Vagina (tissue), 2 donors: ENCODE measurements at regions not wholly inside any gene's neighbourhood (a gene's known extent, or its start where the extent isn't known, plus 50 kb on each side); places are given as distances from the start of the nearest gene placed in this dataset.

Source experiments
- DNase-seq, 2 donors: peaks; one replicate each; pipeline ENCODE4 v3.0.0-alpha.2; 2017; ENCODE audit errors: extremely low spot score in 2 of 2
- H3K27ac ChIP-seq: fragments of 200-600 bp; sonication (generic); one replicate; pipeline ENCODE4 v1.5.1; 2019
- H3K27me3 ChIP-seq: fragments of 200-600 bp; sonication (generic); one replicate; pipeline ENCODE4 v1.5.1; 2019
- H3K36me3 ChIP-seq, 2 donors: fragments of 200-600 bp; sonication (generic); one replicate each; pipeline ENCODE4 v1.5.1; 2017 to 2019
- H3K4me1 ChIP-seq: fragments of 200-600 bp; sonication (generic); one replicate; pipeline ENCODE4 v1.5.1; 2019
- H3K4me3 ChIP-seq, 2 donors: fragments of 200-600 bp; sonication (generic); 1 replicate in 1 of 2; 2 replicates in 1 of 2; pipeline ENCODE4 v1.5.1; 2016 to 2019
- H3K9me3 ChIP-seq: fragments of 200-600 bp; sonication (generic); one replicate; pipeline ENCODE4 v1.5.1; 2019
- POLR2A ChIP-seq, 2 donors: fragments of 450-650 bp; IDR thresholded peaks; one replicate each; pipeline ENCODE4 v1.6.1; 2017; ENCODE audit warnings: antibody characterized with exemption in 2 of 2, mild to moderate bottlenecking in 2 of 2, moderate library complexity in 2 of 2
- POLR2AphosphoS5 ChIP-seq, 2 donors: sonication (generic); formaldehyde crosslinking; IDR thresholded peaks; one replicate each; pipeline ENCODE4 v1.9.0; 2017; ENCODE audit warnings: antibody characterized with exemption in 2 of 2, mild to moderate bottlenecking in 2 of 2, low read depth in 1 of 2; ENCODE audit not compliant: insufficient read depth in 1 of 2
- intact Hi-C: fragments of 100-400 bp; cut with DNase I; formaldehyde crosslinking; loops from one replicate; pipeline ENCODE4 v1.15.1; 2023
- TF ChIP-seq, protein P1 (sequence below), 3 experiments: fragments of 450-650 bp in 2 of 3; fragments of 200-600 bp in 1 of 3; sonication (generic) in 1 of 3; IDR thresholded peaks; one replicate each; pipeline ENCODE4 v1.5.1; 2017 to 2019; ENCODE audit warnings: antibody characterized with exemption in 3 of 3, mild to moderate bottlenecking in 2 of 3, moderate library complexity in 2 of 3

DNA sequence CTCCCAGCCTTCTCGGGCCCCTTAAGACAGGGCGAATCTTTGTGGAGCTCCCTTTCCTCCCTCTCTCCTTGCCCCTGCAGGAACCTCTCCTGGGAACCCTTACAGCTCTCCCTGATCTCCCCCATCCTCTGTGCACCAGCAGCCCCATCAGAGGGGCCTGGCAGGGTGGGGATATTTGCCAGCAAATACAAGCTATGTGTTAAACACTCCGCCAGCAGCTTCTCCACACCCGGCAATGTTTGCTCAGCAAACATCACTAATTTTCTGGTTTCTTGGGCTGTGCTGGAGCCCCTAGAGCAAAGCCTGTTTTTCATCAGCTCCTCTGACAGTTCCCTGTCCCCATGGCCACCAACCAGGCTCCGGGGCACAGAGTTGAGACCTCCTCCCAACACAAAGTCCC, 147.5 kb upstream of the LHX5 start:
- no peaks in the 10 kb centered on the region for H3K4me1 ChIP-seq
- H3K9me3 ChIP-seq = no peaks in the 10 kb centered on the region
- TF ChIP-seq POLR2A (IDR thresholded peaks at IDR 0.05) (no peak), POLR2AphosphoS5 (IDR thresholded peaks at IDR 0.05; ENCODE audit: insufficient read depth in 1 of 2, low read depth in 1 of 2) (no peak)
- TF ChIP-seq, protein P1, sequence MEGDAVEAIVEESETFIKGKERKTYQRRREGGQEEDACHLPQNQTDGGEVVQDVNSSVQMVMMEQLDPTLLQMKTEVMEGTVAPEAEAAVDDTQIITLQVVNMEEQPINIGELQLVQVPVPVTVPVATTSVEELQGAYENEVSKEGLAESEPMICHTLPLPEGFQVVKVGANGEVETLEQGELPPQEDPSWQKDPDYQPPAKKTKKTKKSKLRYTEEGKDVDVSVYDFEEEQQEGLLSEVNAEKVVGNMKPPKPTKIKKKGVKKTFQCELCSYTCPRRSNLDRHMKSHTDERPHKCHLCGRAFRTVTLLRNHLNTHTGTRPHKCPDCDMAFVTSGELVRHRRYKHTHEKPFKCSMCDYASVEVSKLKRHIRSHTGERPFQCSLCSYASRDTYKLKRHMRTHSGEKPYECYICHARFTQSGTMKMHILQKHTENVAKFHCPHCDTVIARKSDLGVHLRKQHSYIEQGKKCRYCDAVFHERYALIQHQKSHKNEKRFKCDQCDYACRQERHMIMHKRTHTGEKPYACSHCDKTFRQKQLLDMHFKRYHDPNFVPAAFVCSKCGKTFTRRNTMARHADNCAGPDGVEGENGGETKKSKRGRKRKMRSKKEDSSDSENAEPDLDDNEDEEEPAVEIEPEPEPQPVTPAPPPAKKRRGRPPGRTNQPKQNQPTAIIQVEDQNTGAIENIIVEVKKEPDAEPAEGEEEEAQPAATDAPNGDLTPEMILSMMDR (IDR thresholded peaks at IDR 0.05) = no peak
- H3K36me3 ChIP-seq = no peaks in the 10 kb centered on the region
- DNase-seq = peak in 1 of 2 donors; percentile 65
- intact Hi-C loops = no loop called here
- H3K4me3 ChIP-seq = no peak overlapping the region
- no peaks in the 10 kb centered on the region for H3K27me3 ChIP-seq
- H3K27ac ChIP-seq = no peak overlapping the region

DNA sequence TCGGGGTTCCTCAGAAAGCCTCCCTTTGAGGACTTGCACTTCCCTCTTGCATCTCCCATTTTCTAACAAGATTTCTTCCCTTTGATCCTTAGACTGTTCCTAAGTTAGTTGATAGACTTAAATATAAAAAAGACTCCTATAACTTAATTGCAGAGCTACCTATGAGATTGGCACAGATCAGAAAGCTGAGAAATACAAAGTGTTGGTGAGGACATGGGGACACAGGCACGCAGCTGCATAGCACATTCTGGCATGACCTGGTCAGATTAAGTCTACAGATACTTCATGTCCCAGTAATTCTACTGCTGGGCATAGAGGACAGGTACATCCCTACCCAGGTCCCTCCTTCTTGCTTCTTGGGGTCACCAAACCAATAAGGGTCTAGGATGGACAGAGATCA, 141.7 kb upstream of the LHX5 start:
- Histone ChIP-seq H3K27ac (no peak overlapping the region), H3K36me3 (no peaks in the 10 kb centered on the region), H3K9me3 (no peaks in the 10 kb centered on the region), H3K4me1 (no peaks in the 10 kb centered on the region), H3K4me3 (no peak overlapping the region), H3K27me3 (no peaks in the 10 kb centered on the region)
- DNase-seq = no peak
- TF ChIP-seq POLR2AphosphoS5 (IDR thresholded peaks at IDR 0.05; ENCODE audit: insufficient read depth in 1 of 2, low read depth in 1 of 2) (no peak), POLR2A (IDR thresholded peaks at IDR 0.05) (no peak)
- TF ChIP-seq, protein P1 (IDR thresholded peaks at IDR 0.05) = no peak
- intact Hi-C loops = no loop called here

- Histone ChIP-seq H3K4me3 (no peak overlapping the region), H3K4me1 (no peaks in the 10 kb centered on the region), H3K36me3 (no peaks in the 10 kb centered on the region), H3K27ac (no peak overlapping the region), H3K27me3 (no peaks in the 10 kb centered on the region), H3K9me3 (no peaks in the 10 kb centered on the region)
- intact Hi-C loops = no loop called here
- DNase-seq = no peak
- TF ChIP-seq, protein P1 (IDR thresholded peaks at IDR 0.05) = no peak
- TF ChIP-seq POLR2AphosphoS5 (IDR thresholded peaks at IDR 0.05; ENCODE audit: insufficient read depth in 1 of 2, low read depth in 1 of 2) (no peak), POLR2A (IDR thresholded peaks at IDR 0.05) (no peak)
Measured at GRCh38 chr12:113612793-113613192, 141.1 kb upstream of the LHX5 start.

GRCh38 chr12:113612076-113612728, 140.5 kb upstream of the LHX5 start:
- TF ChIP-seq, protein P1 (IDR thresholded peaks at IDR 0.05) = no peak
- TF ChIP-seq POLR2A (IDR thresholded peaks at IDR 0.05) = no peak
- no peak for TF ChIP-seq POLR2AphosphoS5 (IDR thresholded peaks at IDR 0.05; ENCODE audit: insufficient read depth in 1 of 2, low read depth in 1 of 2)
- DNase-seq = no peak
- no peaks in the 10 kb centered on the region for H3K9me3 ChIP-seq
- no peak overlapping the region for H3K4me3 ChIP-seq
- intact Hi-C loops = no loop called here
- H3K4me1 ChIP-seq = no peaks in the 10 kb centered on the region
- H3K36me3 ChIP-seq = no peaks in the 10 kb centered on the region
- no peak overlapping the region for H3K27ac ChIP-seq
- no peaks in the 10 kb centered on the region for H3K27me3 ChIP-seq

GRCh38 chr12:113611652-113612051, 140.0 kb upstream of the LHX5 start:
- Histone ChIP-seq H3K27me3 (no peaks in the 10 kb centered on the region), H3K4me1 (no peaks in the 10 kb centered on the region), H3K4me3 (no peak overlapping the region), H3K9me3 (no peaks in the 10 kb centered on the region), H3K36me3 (no peaks in the 10 kb centered on the region), H3K27ac (no peak overlapping the region)
- TF ChIP-seq, protein P1 (IDR thresholded peaks at IDR 0.05) = no peak
- TF ChIP-seq POLR2A (IDR thresholded peaks at IDR 0.05) (no peak), POLR2AphosphoS5 (IDR thresholded peaks at IDR 0.05; ENCODE audit: insufficient read depth in 1 of 2, low read depth in 1 of 2) (no peak)
- DNase-seq = no peak
- intact Hi-C loops = no loop called here
